Endothelial cell of umbilical vein (primary cell): ENCODE measurements at regions not wholly inside any gene's neighbourhood (a gene's known extent, or its start where the extent isn't known, plus 50 kb on each side); places are given as distances from the start of the nearest gene placed in this dataset.

ENCODE experiments used
- BruUV-seq: library from RNA; stranded (reverse); fragments of 400-500 nt; replicated peaks from 2 replicates; lab custom pipeline; 2021; lab: Mats Ljungman, UMichigan
- CTCF ChIA-PET: fragments of 300-600, 350-600 bp; sonication (Branson Sonifier 250); formaldehyde crosslinking; loops from one replicate; lab custom pipeline; 2021; ENCODE audit warnings: antibody characterized with exemption, inconsistent platforms; lab: Charles Lee
- POLR2A ChIA-PET: fragments of 300-600, 350-600 bp; sonication (Branson Sonifier 250); formaldehyde crosslinking; loops from one replicate; lab custom pipeline; 2021; ENCODE audit warnings: antibody characterized with exemption, inconsistent platforms; lab: Charles Lee
- DNase-seq: peaks from one replicate; pipeline ENCODE4 v3.0.0-alpha.2; 2011; ENCODE audit warnings: low read depth, low spot score
- FAIRE-seq: peaks from 2 replicates; lab custom pipeline; 2011; peaks lifted over from hg19 to GRCh38; lab: Jason Lieb, UNC
- H2AFZ ChIP-seq: 2 replicates; pipeline ENCODE4 v1.6.0; 2012; ENCODE audit warnings: low read depth, low read length, control low read depth, inconsistent platforms
- H3K27ac ChIP-seq: 2 replicates; pipeline ENCODE4 v1.5.1; 2011; ENCODE audit warnings: low read depth, mild to moderate bottlenecking, control low read depth, low read length, moderate library complexity; ENCODE audit not compliant: insufficient read depth
- H3K27me3 ChIP-seq, 2 experiments: 2 replicates each; pipeline versions ENCODE4 v1.6.0 to v1.6.1; 2011; ENCODE audit warnings: low read length in 2 of 2, mixed read lengths in 1 of 2; ENCODE audit not compliant: control insufficient read depth in 2 of 2, insufficient read depth in 2 of 2
- H3K36me3 ChIP-seq, 2 experiments: 2 replicates in 1 of 2; 3 replicates in 1 of 2; pipeline ENCODE4 v1.5.1; 2011; ENCODE audit warnings: low read length in 2 of 2, mild to moderate bottlenecking in 1 of 2, moderate library complexity in 1 of 2; ENCODE audit not compliant: control insufficient read depth in 2 of 2, insufficient read depth in 2 of 2; ENCODE audit errors: extremely low read depth in 1 of 2
- H3K4me1 ChIP-seq: 3 replicates; pipeline ENCODE4 v1.5.1; 2011; ENCODE audit warnings: mild to moderate bottlenecking, low read length; ENCODE audit not compliant: control insufficient read depth, insufficient read depth; ENCODE audit errors: extremely low read depth
- H3K4me2 ChIP-seq: 2 replicates; pipeline ENCODE4 v1.6.1; 2011; ENCODE audit warnings: low read length, control low read depth, mixed read lengths; ENCODE audit not compliant: insufficient read depth
- H3K4me3 ChIP-seq, 3 experiments: fragments of 200-600 bp in 1 of 3; sonication (generic), shearing (Covaris generic) in 1 of 3; replicated peaks in 1 of 3; 2 replicates each; pipeline ENCODE4 v1.5.1; 2011 to 2016; ENCODE audit warnings: control low read depth in 3 of 3, low read length in 3 of 3, mild to moderate bottlenecking in 2 of 3, inconsistent platforms in 1 of 3, low read depth in 1 of 3, moderate library complexity in 1 of 3; ENCODE audit not compliant: insufficient read depth in 1 of 3
- H3K79me2 ChIP-seq: 2 replicates; pipeline ENCODE4 v1.6.0; 2012; ENCODE audit warnings: low read length, inconsistent platforms; ENCODE audit not compliant: control insufficient read depth, insufficient read depth
- H3K9ac ChIP-seq: replicated peaks from 2 replicates; pipeline ENCODE3; 2011; ENCODE audit warnings: low read length, control low read depth; ENCODE audit not compliant: insufficient read depth; ENCODE audit errors: extremely low read depth
- H3K9me1 ChIP-seq: replicated peaks from 3 replicates; pipeline ENCODE4 v1.6.0; 2011; ENCODE audit warnings: mild to moderate bottlenecking, low read length; ENCODE audit not compliant: control insufficient read depth, insufficient read depth; ENCODE audit errors: extremely low read depth
- H3K9me3 ChIP-seq: replicated peaks from 2 replicates; pipeline ENCODE4 v1.5.1; 2012; ENCODE audit warnings: low read length, inconsistent platforms; ENCODE audit not compliant: control insufficient read depth, insufficient read depth
- H4K20me1 ChIP-seq: replicated peaks from 2 replicates; pipeline ENCODE3; 2011; ENCODE audit warnings: mild to moderate bottlenecking, low read length; ENCODE audit not compliant: control insufficient read depth, insufficient read depth; ENCODE audit errors: extremely low read depth
- EZH2 ChIP-seq: IDR thresholded peaks from 2 replicates; pipeline ENCODE4 v1.6.1; 2012; ENCODE audit warnings: borderline replicate concordance, low read depth, mild to moderate bottlenecking, moderate library complexity, low read length, inconsistent platforms; ENCODE audit not compliant: severe bottlenecking
- FOS ChIP-seq: IDR thresholded peaks from 2 replicates; pipeline ENCODE4 v1.6.1; 2011; ENCODE audit warnings: mild to moderate bottlenecking, low read length, moderate library complexity, borderline replicate concordance; ENCODE audit not compliant: insufficient read depth
- GATA2 ChIP-seq: IDR thresholded peaks from 2 replicates; pipeline ENCODE4 v1.7.0; 2011; ENCODE audit warnings: low read depth, mild to moderate bottlenecking, moderate library complexity, mixed read lengths, low read length; ENCODE audit not compliant: insufficient read length, insufficient read depth
- JUN ChIP-seq: IDR thresholded peaks from 2 replicates; pipeline ENCODE4 v1.6.1; 2011; ENCODE audit warnings: borderline replicate concordance, low read depth; ENCODE audit not compliant: insufficient read length, insufficient read depth
- MAX ChIP-seq: IDR thresholded peaks from 2 replicates; pipeline ENCODE4 v1.6.1; 2011; ENCODE audit not compliant: insufficient read depth, insufficient read length
- MYC ChIP-seq: IDR thresholded peaks from one replicate; pipeline ENCODE4 v1.6.1; 2011; ENCODE audit warnings: mild to moderate bottlenecking, low read depth, low read length
- POLR2A ChIP-seq: IDR thresholded peaks from 2 replicates; pipeline ENCODE4 v1.6.1; 2012; ENCODE audit warnings: low read depth, mild to moderate bottlenecking, control low read depth, low read length
- POLR2AphosphoS5 ChIP-seq: IDR thresholded peaks from 2 replicates; pipeline ENCODE4 v1.6.1; 2012; ENCODE audit warnings: low read depth, mild to moderate bottlenecking, control low read depth, low read length, moderate library complexity; ENCODE audit not compliant: insufficient read depth
- dilution Hi-C: fragments of 300-500 bp; cut with MboI; formaldehyde crosslinking; loops from one replicate; pipeline ENCODE4 v1.15.0; 2019; ENCODE audit warnings: low sequenced_read_pairs; ENCODE audit not compliant: extremely low pct_ligation_motif_present
- intact Hi-C: fragments of 100-400 bp; cut with micrococcal nuclease; formaldehyde crosslinking; loops from one replicate; pipeline ENCODE4 v1.10.0; 2022
- TF ChIP-seq, protein P1 (sequence below), 2 donors: IDR thresholded peaks; 1 replicate in 1 of 2; 2 replicates in 1 of 2; pipeline ENCODE4 v1.5.1; 2011; ENCODE audit warnings: low read length in 2 of 2, mild to moderate bottlenecking in 2 of 2, moderate library complexity in 2 of 2, control low read depth in 1 of 2, inconsistent platforms in 1 of 2, low read depth in 1 of 2; ENCODE audit not compliant: insufficient read depth in 1 of 2; ENCODE audit errors: extremely low read depth in 1 of 2

DNA sequence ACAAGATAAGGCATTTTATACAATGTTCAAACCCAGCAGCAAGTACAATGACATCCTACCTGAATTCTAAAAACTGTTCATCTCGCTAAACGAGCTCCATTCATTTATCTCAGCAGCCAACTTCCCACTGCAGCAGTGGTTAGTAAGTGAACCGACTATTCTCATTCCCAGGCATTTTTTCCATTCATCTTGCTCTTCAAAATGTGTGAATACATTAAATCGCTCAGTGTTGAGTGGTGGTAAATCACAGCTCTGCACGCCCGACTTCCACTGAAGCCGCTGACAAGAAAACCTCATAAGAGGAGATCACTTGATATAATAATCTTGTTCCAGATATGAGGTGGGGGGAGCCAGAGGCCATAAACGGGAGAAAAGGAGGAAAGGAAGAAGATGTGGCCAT, 746.2 kb upstream of the USP15 start:
- Histone ChIP-seq H3K4me1 (no peaks in the 10 kb centered on the region), H3K36me3 (no peaks in the 10 kb centered on the region), H3K79me2 (no peaks in the 10 kb centered on the region), H3K4me3 (no peak overlapping the region), H3K27ac (no peak overlapping the region), H3K4me2 (no peak overlapping the region), H3K27me3 (no peaks in the 10 kb centered on the region), H3K9me3 (no peaks in the 10 kb centered on the region), H2AFZ (no peak overlapping the region), H4K20me1 (no peaks in the 10 kb centered on the region), H3K9ac (no peak overlapping the region), H3K9me1 (no peaks in the 10 kb centered on the region)
- ChIA-PET POLR2A (no interaction called here), CTCF (no interaction called here)
- intact Hi-C loops = no loop called here
- no TSS peak for BruUV-seq
- dilution Hi-C loops = no loop called here
- FAIRE-seq (no peak), DNase-seq (no peak)
- TF ChIP-seq JUN (no peak), MYC (no peak), FOS (no peak), POLR2AphosphoS5 (no peak), GATA2 (no peak), MAX (no peak), EZH2 (no peak), POLR2A (no peak)
- TF ChIP-seq, protein P1, sequence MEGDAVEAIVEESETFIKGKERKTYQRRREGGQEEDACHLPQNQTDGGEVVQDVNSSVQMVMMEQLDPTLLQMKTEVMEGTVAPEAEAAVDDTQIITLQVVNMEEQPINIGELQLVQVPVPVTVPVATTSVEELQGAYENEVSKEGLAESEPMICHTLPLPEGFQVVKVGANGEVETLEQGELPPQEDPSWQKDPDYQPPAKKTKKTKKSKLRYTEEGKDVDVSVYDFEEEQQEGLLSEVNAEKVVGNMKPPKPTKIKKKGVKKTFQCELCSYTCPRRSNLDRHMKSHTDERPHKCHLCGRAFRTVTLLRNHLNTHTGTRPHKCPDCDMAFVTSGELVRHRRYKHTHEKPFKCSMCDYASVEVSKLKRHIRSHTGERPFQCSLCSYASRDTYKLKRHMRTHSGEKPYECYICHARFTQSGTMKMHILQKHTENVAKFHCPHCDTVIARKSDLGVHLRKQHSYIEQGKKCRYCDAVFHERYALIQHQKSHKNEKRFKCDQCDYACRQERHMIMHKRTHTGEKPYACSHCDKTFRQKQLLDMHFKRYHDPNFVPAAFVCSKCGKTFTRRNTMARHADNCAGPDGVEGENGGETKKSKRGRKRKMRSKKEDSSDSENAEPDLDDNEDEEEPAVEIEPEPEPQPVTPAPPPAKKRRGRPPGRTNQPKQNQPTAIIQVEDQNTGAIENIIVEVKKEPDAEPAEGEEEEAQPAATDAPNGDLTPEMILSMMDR (IDR thresholded peaks at IDR 0.05; ENCODE audit: extremely low read depth in 1 of 2, insufficient read depth in 1 of 2, low read depth in 1 of 2, low read length in 2 of 2) = no peak
